SK-N-SH treated with all-trans-retinoic acid at 6 μM for 48 hours (cell line): ENCODE measurements at regions not wholly inside any gene's neighbourhood (a gene's known extent, or its start where the extent isn't known, plus 50 kb on each side); places are given as distances from the start of the nearest gene placed in this dataset.

ENCODE experiments used
- ARNTL ChIP-seq: fragments of 450-650 bp; formaldehyde crosslinking; IDR thresholded peaks from 2 replicates; pipeline ENCODE4 v1.5.0; 2020; ENCODE audit warnings: low read depth, mild to moderate bottlenecking, moderate library complexity, borderline replicate concordance
- ESRRG ChIP-seq: fragments of 250-450 bp; sonication (Bioruptor Pico); IDR thresholded peaks from 2 replicates; pipeline ENCODE4 v1.6.1; 2021; ENCODE audit warnings: mild to moderate bottlenecking
- GLIS3 ChIP-seq: fragments of 250-450 bp; sonication (Bioruptor Pico); IDR thresholded peaks from 2 replicates; pipeline ENCODE4 v1.5.0; 2020; ENCODE audit warnings: mild to moderate bottlenecking, moderate library complexity
- ISL1 ChIP-seq: fragments of 250-450 bp; sonication (Bioruptor Pico); IDR thresholded peaks from 2 replicates; pipeline ENCODE4 v2.1.2; 2022; ENCODE audit warnings: mild to moderate bottlenecking, moderate library complexity
- OSR1 ChIP-seq: fragments of 250-450 bp; sonication (Bioruptor Pico); IDR thresholded peaks from 2 replicates; pipeline ENCODE4 v1.8.0; 2022; ENCODE audit warnings: moderate library complexity, mild to moderate bottlenecking, inconsistent platforms
- PATZ1 ChIP-seq: fragments of 250-450 bp; sonication (Bioruptor Pico); IDR thresholded peaks from 2 replicates; pipeline ENCODE4 v1.8.0; 2020; ENCODE audit warnings: mild to moderate bottlenecking, moderate library complexity, borderline replicate concordance
- POU6F1 ChIP-seq: fragments of 250-450 bp; sonication (Bioruptor Pico); IDR thresholded peaks from 2 replicates; pipeline ENCODE4 v1.8.0; 2021; ENCODE audit warnings: low read depth, mild to moderate bottlenecking, moderate library complexity, borderline replicate concordance
- PPARA ChIP-seq: fragments of 250-450 bp; sonication (Bioruptor Pico); IDR thresholded peaks from 2 replicates; pipeline ENCODE4 v1.5.0; 2020; ENCODE audit warnings: mild to moderate bottlenecking, borderline replicate concordance
- ZC3H10 ChIP-seq: fragments of 250-450 bp; sonication (Bioruptor Pico); IDR thresholded peaks from 2 replicates; pipeline ENCODE4 v1.5.1; 2021; ENCODE audit warnings: mild to moderate bottlenecking, moderate library complexity
- ZFP3 ChIP-seq: fragments of 250-450 bp; sonication (Bioruptor Pico); IDR thresholded peaks from 2 replicates; pipeline ENCODE4 v1.5.0; 2020; ENCODE audit warnings: mild to moderate bottlenecking, moderate library complexity
- TF ChIP-seq, protein P1 (sequence below): fragments of 250-450 bp; sonication (Bioruptor Pico); IDR thresholded peaks from 2 replicates; pipeline ENCODE4 v1.5.1; 2021; ENCODE audit warnings: mild to moderate bottlenecking, moderate library complexity

GRCh38 chr9:7671847-7672246, 127.7 kb downstream of the DMAC1 start:
- TF ChIP-seq ZFP3 (CRISPR knock-in tag) (no peak), ISL1 (no peak), PATZ1 (CRISPR knock-in tag) (no peak), POU6F1 (CRISPR knock-in tag) (no peak), ESRRG (CRISPR knock-in tag) (no peak), ARNTL (CRISPR knock-in tag) (no peak), ZC3H10 (CRISPR knock-in tag) (no peak), GLIS3 (no peak), PPARA (CRISPR knock-in tag) (no peak), OSR1 (CRISPR knock-in tag) (no peak)
- TF ChIP-seq, protein P1, sequence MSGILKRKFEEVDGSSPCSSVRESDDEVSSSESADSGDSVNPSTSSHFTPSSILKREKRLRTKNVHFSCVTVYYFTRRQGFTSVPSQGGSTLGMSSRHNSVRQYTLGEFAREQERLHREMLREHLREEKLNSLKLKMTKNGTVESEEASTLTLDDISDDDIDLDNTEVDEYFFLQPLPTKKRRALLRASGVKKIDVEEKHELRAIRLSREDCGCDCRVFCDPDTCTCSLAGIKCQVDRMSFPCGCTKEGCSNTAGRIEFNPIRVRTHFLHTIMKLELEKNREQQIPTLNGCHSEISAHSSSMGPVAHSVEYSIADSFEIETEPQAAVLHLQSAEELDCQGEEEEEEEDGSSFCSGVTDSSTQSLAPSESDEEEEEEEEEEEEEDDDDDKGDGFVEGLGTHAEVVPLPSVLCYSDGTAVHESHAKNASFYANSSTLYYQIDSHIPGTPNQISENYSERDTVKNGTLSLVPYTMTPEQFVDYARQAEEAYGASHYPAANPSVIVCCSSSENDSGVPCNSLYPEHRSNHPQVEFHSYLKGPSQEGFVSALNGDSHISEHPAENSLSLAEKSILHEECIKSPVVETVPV: no peak
